ENCODE measurements at regions not wholly inside any gene's neighbourhood (a gene's known extent, or its start where the extent isn't known, plus 50 kb on each side); places are given as distances from the start of the nearest gene placed in this dataset.
A peak's percentile ranks its signal among the peaks of the same experiment; 100 is the strongest.
"Not testable (repeated sequence)": the region's sequence is repeated elsewhere in the genome, so short reads cannot be mapped to it uniquely, and the experiment has no call there.

GRCh38 chr16:75922250-75922649, 196.0 kb upstream of the CPHXL start:
- DNase-seq, result no peak

GRCh38 chr16:75924397-75924796, 198.1 kb upstream of the CPHXL start:
- no peak for DNase-seq

GRCh38 chr16:75927810-75928209, 201.5 kb upstream of the CPHXL start:
- DNase-seq, result no peak

DNA sequence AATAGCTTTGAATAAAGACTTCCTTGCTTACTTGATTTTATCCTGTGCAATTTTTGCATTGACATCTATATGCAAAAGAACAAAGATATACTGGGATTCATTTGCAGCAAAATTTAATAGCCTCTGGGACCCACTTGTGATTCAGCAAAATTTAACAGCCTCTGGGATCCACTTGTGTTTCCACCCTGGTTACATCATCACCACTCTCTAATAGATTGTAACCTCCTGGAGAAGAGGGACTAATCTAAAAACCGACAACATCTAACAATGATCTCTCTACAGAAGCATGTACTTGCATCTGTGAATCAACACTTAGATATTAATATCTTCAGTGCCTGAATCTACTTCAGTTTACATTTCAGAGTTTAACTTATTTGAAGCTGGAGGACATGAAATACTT, 202.0 kb upstream of the CPHXL start:
- DNase-seq, result no peak

DNA sequence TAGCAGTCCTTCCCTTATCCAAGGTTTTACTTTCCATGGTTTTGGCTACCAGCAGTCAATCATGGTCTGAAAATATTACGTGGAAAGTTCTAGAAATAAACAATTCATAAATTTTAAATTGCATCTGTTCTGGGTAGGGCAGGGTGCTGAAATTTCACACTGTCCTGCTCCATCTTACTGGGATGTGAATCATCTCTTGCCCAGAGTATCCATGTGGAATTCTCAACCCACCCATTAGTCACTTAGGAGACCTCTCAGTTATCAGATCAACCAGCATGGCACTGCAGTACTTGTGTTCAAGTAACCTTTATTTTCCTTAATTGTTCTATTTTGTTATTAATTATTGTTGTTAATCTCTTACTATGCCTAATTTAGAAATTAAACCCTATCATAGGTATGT, 202.8 kb upstream of the CPHXL start:
- DNase-seq, result no peak

DNA sequence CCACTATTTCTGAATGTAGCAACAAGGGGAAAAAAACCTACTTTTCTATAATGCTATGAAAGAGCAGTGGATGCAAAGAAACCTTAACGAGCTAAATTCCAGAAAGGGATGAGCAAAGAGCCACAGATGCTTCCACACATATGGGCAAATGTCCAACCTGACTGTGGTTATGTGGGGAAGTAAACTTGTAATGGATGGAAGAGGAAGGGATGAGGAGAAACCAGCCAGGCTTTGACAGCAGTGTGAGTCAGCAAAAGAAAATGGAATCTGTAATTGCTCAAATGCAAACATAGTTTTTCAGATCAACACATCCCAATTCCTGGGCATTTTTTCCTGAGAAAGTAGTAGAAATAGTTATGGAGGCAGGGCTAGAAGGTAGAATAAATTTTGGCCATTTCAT, 204.8 kb upstream of the CPHXL start:
- no peak for DNase-seq

GRCh38 chr16:75931970-75932369, 205.7 kb upstream of the CPHXL start:
- DNase-seq, result no peak

GRCh38 chr16:75938818-75939217, 212.5 kb upstream of the CPHXL start:
- peak in 6 of 56 donors; percentile 1 to 18 (median 10) for DNase-seq

DNA sequence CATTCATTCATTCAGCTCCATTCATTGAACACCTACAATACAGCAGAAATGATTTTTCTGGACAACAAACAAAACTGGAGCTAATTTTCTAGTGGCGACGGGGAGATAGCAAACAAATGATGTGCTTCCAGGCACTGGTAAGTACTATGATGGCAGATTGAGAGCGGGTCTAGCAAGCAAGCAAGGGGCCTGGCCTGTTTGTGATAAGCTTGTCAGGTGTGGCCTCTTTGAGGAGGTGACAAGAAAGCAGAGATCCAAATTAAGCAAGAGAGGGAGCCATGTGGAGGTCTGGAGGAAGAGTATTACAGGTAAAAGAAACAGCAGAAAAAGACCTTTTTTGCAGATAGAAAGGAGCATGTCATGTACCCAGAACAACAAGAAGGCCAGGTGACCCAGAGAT, 216.1 kb upstream of the CPHXL start:
- DNase-seq, result no peak

DNA sequence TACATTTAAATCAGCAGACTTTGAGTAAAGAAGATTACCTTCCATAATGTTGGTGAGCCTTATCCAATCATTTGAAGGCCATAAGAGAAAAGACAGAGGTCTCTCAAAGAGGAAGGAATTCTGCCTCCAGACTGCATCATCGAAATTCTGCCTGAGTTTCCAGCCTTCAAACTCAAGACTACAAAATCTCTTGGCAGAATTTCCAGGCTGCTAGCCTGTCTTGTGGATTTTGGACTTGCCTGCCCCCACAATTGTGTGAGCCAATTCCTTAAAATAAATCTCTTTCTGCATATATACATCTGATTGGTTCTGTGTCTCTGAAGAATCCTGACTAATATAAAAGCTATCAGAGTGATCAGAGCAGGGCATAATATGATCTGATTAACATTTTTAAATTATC, 216.6 kb upstream of the CPHXL start:
- peak in 1 of 56 donors; percentile 6 for DNase-seq

GRCh38 chr16:75943705-75944514, 217.6 kb upstream of the CPHXL start:
- DNase-seq, result no peak

DNA sequence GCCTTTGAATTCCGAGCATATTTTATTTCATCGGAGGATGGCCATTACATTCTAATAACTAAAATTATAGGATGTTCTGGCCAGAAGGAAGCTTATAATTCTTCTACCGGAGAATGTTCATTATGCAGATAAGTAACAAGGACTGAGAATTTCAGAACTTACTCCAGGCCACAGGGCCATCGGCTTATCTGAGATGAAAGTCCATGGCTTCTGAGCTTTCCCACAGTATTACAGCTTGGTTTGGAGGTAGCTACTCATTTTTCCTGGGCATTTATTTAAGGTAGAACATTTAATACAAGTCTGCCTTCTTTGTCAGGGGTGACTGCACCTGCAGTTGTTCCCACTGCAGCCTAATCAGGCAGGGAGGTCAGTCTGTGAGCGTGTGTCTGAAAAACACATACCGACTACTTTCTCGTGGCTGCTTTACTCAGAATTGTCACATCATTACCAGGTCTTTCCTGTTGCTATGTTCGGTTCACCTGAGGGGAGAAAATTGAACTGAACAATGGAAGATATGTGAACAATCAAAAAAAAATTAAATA, 219.7 kb upstream of the CPHXL start:
- no peak for DNase-seq

DNA sequence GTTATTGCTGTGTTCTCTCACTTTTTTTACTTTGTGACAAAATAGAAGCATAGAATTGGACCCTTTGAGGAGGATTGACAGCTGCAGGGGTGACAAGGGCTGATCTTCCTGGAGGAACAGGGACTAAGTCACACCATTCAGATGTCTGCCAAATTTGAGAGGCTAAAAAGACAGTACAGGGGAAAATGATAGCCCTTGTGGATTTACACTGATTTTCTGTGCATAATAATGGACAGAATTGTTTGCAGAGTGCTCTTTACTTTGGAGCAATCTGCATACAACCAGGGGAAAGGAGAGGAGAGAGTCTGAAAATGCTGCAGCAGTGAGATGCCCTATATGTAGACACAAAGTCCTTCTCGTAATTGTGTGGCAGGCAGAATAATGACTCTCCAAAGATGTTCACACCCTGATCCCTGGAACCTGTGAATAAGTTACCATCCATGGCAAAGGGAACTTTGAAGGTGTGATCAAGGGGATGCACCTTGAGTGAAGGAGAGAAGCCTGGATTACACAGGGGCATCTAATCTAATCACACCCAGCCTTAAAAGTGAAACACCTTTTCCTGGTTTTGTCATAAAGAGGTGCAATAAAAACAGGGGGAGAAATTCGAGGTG, 221.4 kb upstream of the CPHXL start:
- DNase-seq, result no peak

DNA sequence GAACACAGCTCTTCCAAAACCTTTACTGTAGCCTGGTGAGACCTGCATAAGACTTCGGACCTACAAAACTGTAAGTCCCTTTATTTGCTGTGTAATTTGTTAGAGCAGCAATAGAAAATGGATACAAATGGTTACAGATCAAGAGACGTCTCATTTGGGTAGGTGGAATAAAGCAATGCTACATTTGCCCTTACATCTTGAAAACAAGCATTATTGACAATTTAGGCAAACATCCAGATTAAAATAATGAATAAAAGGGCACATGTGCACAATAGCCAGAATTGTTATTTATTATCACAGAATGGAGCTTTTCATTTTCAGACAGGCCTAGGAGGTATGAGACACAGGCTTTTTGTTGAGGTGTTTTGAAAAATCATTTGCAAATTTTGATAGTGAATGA, 222.2 kb upstream of the CPHXL start:
- DNase-seq, result no peak

- DNase-seq, result no peak
These were observed 222.6 kb upstream of the CPHXL start for GRCh38 chr16:75948886-75949285.

- DNase-seq, result no peak
These were observed 225.8 kb upstream of the CPHXL start for GRCh38 chr16:75952124-75952523.

GRCh38 chr16:75957870-75958269, 231.6 kb upstream of the CPHXL start:
- no peak for DNase-seq

- peak in 2 of 56 donors; percentile 2 to 13 for DNase-seq
These were observed 239.4 kb upstream of the CPHXL start for GRCh38 chr16:75965504-75966374.

GRCh38 chr16:75969120-75969519, 242.8 kb upstream of the CPHXL start:
- not testable (repeated sequence) for DNase-seq

- no peak for DNase-seq
These were observed 245.0 kb upstream of the CPHXL start for GRCh38 chr16:75971334-75971733.

- DNase-seq, result peak in 2 of 56 donors; percentile 0 to 1
These were observed 257.0 kb upstream of the CPHXL start for GRCh38 chr16:75983296-75983695.

Measured in amygdala (tissue), 56 donors.